B cell (primary cell): ENCODE measurements at regions not wholly inside any gene's neighbourhood (a gene's known extent, or its start where the extent isn't known, plus 50 kb on each side); places are given as distances from the start of the nearest gene placed in this dataset.

Source experiments
- ATAC-seq: fragments of 200-7000 bp; cut with Tn5 transposase; one replicate; pipeline ENCODE4 v1.10.0; 2021; ENCODE audit warnings: low read depth, mild to moderate bottlenecking, moderate number of reproducible peaks, moderate library complexity
- CTCF ChIA-PET: fragments of 350-600 bp; sonication (Branson Sonifier 250); formaldehyde crosslinking; loops from one replicate; lab custom pipeline; 2021; ENCODE audit warnings: antibody characterized with exemption, inconsistent platforms; lab: Charles Lee
- POLR2A ChIA-PET: fragments of 350-600 bp; sonication (Branson Sonifier 250); formaldehyde crosslinking; loops from one replicate; lab custom pipeline; 2021; ENCODE audit warnings: antibody characterized with exemption; lab: Charles Lee
- DNase-seq: peaks from one replicate; pipeline ENCODE4 v3.0.0; 2013
- H2AFZ ChIP-seq: 2 replicates; pipeline ENCODE4 v1.6.1; 2012; ENCODE audit warnings: mild to moderate bottlenecking, low read depth, low read length; ENCODE audit not compliant: insufficient read depth, poor library complexity, severe bottlenecking
- H3K27ac ChIP-seq, 2 donors: 1 replicate in 1 of 2; 2 replicates in 1 of 2; pipeline ENCODE4 v1.5.1; 2012 to 2013; ENCODE audit warnings: low read length in 2 of 2, mild to moderate bottlenecking in 2 of 2, moderate library complexity in 1 of 2
- H3K27me3 ChIP-seq, 4 experiments: fragments of 200-600 bp in 1 of 4; sonication (generic) in 1 of 4; replicated peaks in 1 of 4; 1 replicate in 2 of 4; 2 replicates in 2 of 4; pipeline versions ENCODE4 v1.6.1 to v1.7.0; 2013 to 2016; ENCODE audit warnings: low read length in 3 of 4, mild to moderate bottlenecking in 2 of 4, mixed read lengths in 1 of 4, moderate library complexity in 1 of 4; ENCODE audit not compliant: insufficient read depth in 4 of 4, control insufficient read depth in 3 of 4; ENCODE audit errors: control extremely low read depth in 1 of 4
- H3K36me3 ChIP-seq, 2 experiments: replicated peaks in 1 of 2; 1 replicate in 1 of 2; 2 replicates in 1 of 2; pipeline versions ENCODE4 v1.6.1 to v1.7.1; 2013; ENCODE audit warnings: low read length in 1 of 2; ENCODE audit not compliant: insufficient read depth in 2 of 2, control insufficient read depth in 1 of 2; ENCODE audit errors: control extremely low read depth in 1 of 2, extremely low read depth in 1 of 2
- H3K4me1 ChIP-seq, 2 donors: fragments of 200-600 bp in 1 of 2; sonication (generic) in 1 of 2; 1 replicate in 1 of 2; 2 replicates in 1 of 2; pipeline versions ENCODE4 v1.5.1 to v1.6.1; 2013 to 2017; ENCODE audit warnings: low read length in 2 of 2; ENCODE audit not compliant: control insufficient read depth in 2 of 2, insufficient read depth in 2 of 2
- H3K4me2 ChIP-seq: replicated peaks from 2 replicates; pipeline ENCODE3; 2012; ENCODE audit warnings: mild to moderate bottlenecking, low read depth, low read length; ENCODE audit not compliant: poor library complexity, severe bottlenecking
- H3K4me3 ChIP-seq, 5 experiments: fragments of 200-600 bp in 1 of 5; sonication (generic) in 1 of 5; 1 replicate in 3 of 5; 2 replicates in 2 of 5; pipeline versions ENCODE4 v1.5.1 to v1.7.0; 2011 to 2016; ENCODE audit warnings: low read length in 4 of 5, mild to moderate bottlenecking in 4 of 5, low read depth in 2 of 5, control low read depth in 1 of 5, moderate library complexity in 1 of 5; ENCODE audit not compliant: insufficient read depth in 1 of 5; ENCODE audit errors: control extremely low read depth in 1 of 5, extremely low read depth in 1 of 5
- H3K79me2 ChIP-seq: fragments of 200-600 bp; sonication (generic); one replicate; pipeline ENCODE4 v1.6.0; 2016; ENCODE audit warnings: low read length; ENCODE audit not compliant: control insufficient read depth, insufficient read depth
- H3K9ac ChIP-seq: fragments of 200-600 bp; sonication (generic); 2 replicates; pipeline ENCODE4 v1.6.1; 2017; ENCODE audit warnings: mild to moderate bottlenecking, low read length, moderate library complexity
- H3K9me3 ChIP-seq, 3 donors: one replicate each; pipeline versions ENCODE4 v1.6.1 to v1.7.1; 2013; ENCODE audit warnings: low read length in 2 of 3; ENCODE audit not compliant: control insufficient read depth in 2 of 3, insufficient read depth in 1 of 3; ENCODE audit errors: control extremely low read depth in 1 of 3
- H4K20me1 ChIP-seq: 2 replicates; pipeline ENCODE4 v1.6.0; 2012; ENCODE audit warnings: mild to moderate bottlenecking, low read length; ENCODE audit not compliant: insufficient read depth, control insufficient read depth, poor library complexity, severe bottlenecking
- H3K27ac Mint-ChIP-seq: one replicate; pipeline ENCODE4 v1.8.0; 2021; ENCODE audit warnings: mixed read lengths
- H3K27me3 Mint-ChIP-seq: one replicate; pipeline ENCODE4 v1.8.0; 2021; ENCODE audit warnings: mixed read lengths
- H3K4me1 Mint-ChIP-seq: one replicate; pipeline ENCODE4 v1.8.0; 2021; ENCODE audit warnings: mixed read lengths
- H3K4me3 Mint-ChIP-seq: one replicate; pipeline ENCODE4 v1.8.0; 2021; ENCODE audit warnings: mixed read lengths
- H3K9me3 Mint-ChIP-seq: one replicate; pipeline ENCODE4 v1.8.0; 2022; ENCODE audit warnings: mixed read lengths; ENCODE audit not compliant: insufficient read depth
- CTCF ChIP-seq: fragments of 200-600 bp; IDR thresholded peaks from one replicate; pipeline ENCODE4 v1.8.0; 2022; ENCODE audit warnings: antibody characterized with exemption, mild to moderate bottlenecking
- EZH2 ChIP-seq: IDR thresholded peaks from 2 replicates; pipeline ENCODE4 v1.6.1; 2012; ENCODE audit warnings: borderline replicate concordance, low read depth, mild to moderate bottlenecking, moderate library complexity, low read length; ENCODE audit not compliant: insufficient read depth, poor library complexity, severe bottlenecking
- WGBS: methylation state at CpG from one replicate; pipeline ENCODE4 v1.1.5; 2013; ENCODE audit warnings: missing lambda C conversion rate; ENCODE audit not compliant: insufficient coverage; 5-methylcytosine and 5-hydroxymethylcytosine counted together
- intact Hi-C: fragments of 100-400 bp; cut with micrococcal nuclease; formaldehyde crosslinking; loops from one replicate; pipeline ENCODE4 v1.10.0; 2022

GRCh38 chr2:173521450-173522192 is 166.9 kb downstream of the CDCA7 start:
- no peak overlapping the region for H3K27ac ChIP-seq
- H3K9ac ChIP-seq, result no peak overlapping the region
- TF ChIP-seq EZH2, result no peak
- no peak for TF ChIP-seq CTCF
- ChIA-PET CTCF (interaction anchor here (0.7 kb wide), 1 partner anchor 1047 kb away, joined by 5 read pairs; no protein-coding TSS in a partner anchor), POLR2A (no interaction called here)
- H3K79me2 ChIP-seq, result no peaks in the 10 kb centered on the region
- no peak overlapping the region for H3K4me3 ChIP-seq
- Mint-ChIP-seq H3K27me3 (no peaks in the 10 kb centered on the region), H3K4me3 (no peak overlapping the region), H3K9me3 (peaks cover 3% of the 10 kb centered on the region), H3K4me1 (no peaks in the 10 kb centered on the region), H3K27ac (no peak overlapping the region)
- ATAC-seq (no peak), DNase-seq (no peak)
- no peak overlapping the region for H2AFZ ChIP-seq
- intact Hi-C loops, result no loop called here
- H3K9me3 ChIP-seq, result peaks cover 0 to 6% (median 2%) of the 10 kb centered on the region in 3 donors
- peaks cover 0 to 3% (median under 1%) of the 10 kb centered on the region in 4 experiments for H3K27me3 ChIP-seq
- no peaks in the 10 kb centered on the region for H3K4me1 ChIP-seq
- WGBS, result 93% methylated on average over 3 of the region's 4 CpGs
- no peak overlapping the region for H3K4me2 ChIP-seq
- no peaks in the 10 kb centered on the region for H4K20me1 ChIP-seq
- no peaks in the 10 kb centered on the region for H3K36me3 ChIP-seq

- DNase-seq (no peak), ATAC-seq (no peak)
- Histone ChIP-seq H3K9ac (no peak overlapping the region), H3K4me3 (no peak overlapping the region), H4K20me1 (no peaks in the 10 kb centered on the region), H3K36me3 (no peaks in the 10 kb centered on the region), H3K9me3 (peaks cover 0 to 2% (median 1%) of the 10 kb centered on the region in 3 donors), H3K27me3 (peaks cover 0 to 3% (median under 1%) of the 10 kb centered on the region in 4 experiments), H3K79me2 (no peaks in the 10 kb centered on the region), H3K4me1 (no peaks in the 10 kb centered on the region), H2AFZ (no peak overlapping the region), H3K27ac (no peak overlapping the region), H3K4me2 (no peak overlapping the region)
- no peak overlapping the region for H3K4me3 Mint-ChIP-seq
- POLR2A ChIA-PET, result no interaction called here
- no peak overlapping the region for H3K27ac Mint-ChIP-seq
- CTCF ChIA-PET, result no interaction called here
- no peaks in the 10 kb centered on the region for H3K27me3 Mint-ChIP-seq
- 12% methylated on average over 4 of the region's 4 CpGs for WGBS
- no peak for TF ChIP-seq CTCF
- no peak for TF ChIP-seq EZH2
- intact Hi-C loops, result no loop called here
- H3K9me3 Mint-ChIP-seq, result peaks cover 3% of the 10 kb centered on the region
- no peaks in the 10 kb centered on the region for H3K4me1 Mint-ChIP-seq
Measured at GRCh38 chr2:173523497-173523896, 168.8 kb downstream of the CDCA7 start.
